ENCODE measurements at regions not wholly inside any gene's neighbourhood (a gene's known extent, or its start where the extent isn't known, plus 50 kb on each side); places are given as distances from the start of the nearest gene placed in this dataset.
A peak's percentile ranks its signal among the peaks of the same experiment; 100 is the strongest.

GRCh38 chr4:17038510-17039176, 140.2 kb upstream of the LDB2 start (continued):
- TF ChIP-seq, protein P1, sequence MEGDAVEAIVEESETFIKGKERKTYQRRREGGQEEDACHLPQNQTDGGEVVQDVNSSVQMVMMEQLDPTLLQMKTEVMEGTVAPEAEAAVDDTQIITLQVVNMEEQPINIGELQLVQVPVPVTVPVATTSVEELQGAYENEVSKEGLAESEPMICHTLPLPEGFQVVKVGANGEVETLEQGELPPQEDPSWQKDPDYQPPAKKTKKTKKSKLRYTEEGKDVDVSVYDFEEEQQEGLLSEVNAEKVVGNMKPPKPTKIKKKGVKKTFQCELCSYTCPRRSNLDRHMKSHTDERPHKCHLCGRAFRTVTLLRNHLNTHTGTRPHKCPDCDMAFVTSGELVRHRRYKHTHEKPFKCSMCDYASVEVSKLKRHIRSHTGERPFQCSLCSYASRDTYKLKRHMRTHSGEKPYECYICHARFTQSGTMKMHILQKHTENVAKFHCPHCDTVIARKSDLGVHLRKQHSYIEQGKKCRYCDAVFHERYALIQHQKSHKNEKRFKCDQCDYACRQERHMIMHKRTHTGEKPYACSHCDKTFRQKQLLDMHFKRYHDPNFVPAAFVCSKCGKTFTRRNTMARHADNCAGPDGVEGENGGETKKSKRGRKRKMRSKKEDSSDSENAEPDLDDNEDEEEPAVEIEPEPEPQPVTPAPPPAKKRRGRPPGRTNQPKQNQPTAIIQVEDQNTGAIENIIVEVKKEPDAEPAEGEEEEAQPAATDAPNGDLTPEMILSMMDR (conservative IDR thresholded peaks at IDR 0.05; ENCODE audit: low read depth in 2 of 2), result no peak
- no peak for TF ChIP-seq ZNF331 (CRISPR knock-in tag; IDR thresholded peaks at IDR 0.05; ENCODE audit: low read depth)
- no peak for TF ChIP-seq ZNF114 (CRISPR knock-in tag; IDR thresholded peaks at IDR 0.05)
- no peak for TF ChIP-seq NANOG (IDR thresholded peaks at IDR 0.05; ENCODE audit: borderline replicate concordance)
- no peak for TF ChIP-seq EZH2phosphoT487 (IDR thresholded peaks at IDR 0.05; ENCODE audit: unreplicated experiment)
- no peak for TF ChIP-seq REST (IDR thresholded peaks at IDR 0.05; ENCODE audit: unreplicated experiment)
- TF ChIP-seq ETS1 (IDR thresholded peaks at IDR 0.05), result no peak
- no peak for TF ChIP-seq EZH2 (IDR thresholded peaks at IDR 0.05; ENCODE audit: low read depth, unreplicated experiment)
- TF ChIP-seq JUNB (IDR thresholded peaks at IDR 0.05; ENCODE audit: unreplicated experiment), result no peak
- no peak for TF ChIP-seq POLR2AphosphoS5 (IDR thresholded peaks at IDR 0.05; ENCODE audit: low read depth)
- no peak for TF ChIP-seq STAT1 (IDR thresholded peaks at IDR 0.05; ENCODE audit: unreplicated experiment)
- no peak for TF ChIP-seq CREB1 (CRISPR knock-in tag; IDR thresholded peaks at IDR 0.05; ENCODE audit: low read depth)

GRCh38 chr4:17033768-17034181, 135.3 kb upstream of the LDB2 start:
- no peaks in the 10 kb centered on the region for H3F3A ChIP-seq (replicated peaks; ENCODE audit: low read depth)
- no peaks in the 10 kb centered on the region for H3K79me2 ChIP-seq (replicated peaks; ENCODE audit: insufficient read depth)
- no peak overlapping the region; the same call in 1 of the 2 replicates for H2AFZ ChIP-seq
- no peaks in the 10 kb centered on the region for H4K20me1 ChIP-seq (replicated peaks; ENCODE audit: insufficient read depth)
- H3K27ac ChIP-seq (ENCODE audit: low read depth), result peak overlapping the region; percentile 13; the same call in 1 of the 2 replicates
- H3K4me1 Mint-ChIP-seq, result peaks cover 36% of the 10 kb centered on the region
- DNase-seq (ENCODE audit: low spot score), result no peak
- peak; percentile 40; the same call in 1 of the 3 replicates for ATAC-seq
- no peaks in the 10 kb centered on the region for H3K27me3 ChIP-seq (ENCODE audit: insufficient read depth)
- peaks cover 2% of the 10 kb centered on the region for H3K27me3 Mint-ChIP-seq (ENCODE audit: insufficient read depth, low read depth, poor library complexity)
- H3K4me3 ChIP-seq, result no peak overlapping the region
- peaks cover 8% of the 10 kb centered on the region; the same call in 2 of the 3 replicates for H3K9me3 Mint-ChIP-seq
- peaks cover 29% of the 10 kb centered on the region for H3K4me1 ChIP-seq (ENCODE audit: insufficient read depth)
- H3K36me3 ChIP-seq (ENCODE audit: insufficient read depth), result no peaks in the 10 kb centered on the region
- no peak overlapping the region for H3K4me3 Mint-ChIP-seq
- no peak overlapping the region for H3K27ac Mint-ChIP-seq
- 0 out of 2 replicates have a peak overlapping the region, but pooled peaks have one; percentile 58 for H3K4me2 ChIP-seq
- H3K36me3 Mint-ChIP-seq (ENCODE audit: low read depth), result no peaks in the 10 kb centered on the region; the same call in 1 of the 3 replicates
- H3K9me2 ChIP-seq (ENCODE audit: insufficient read depth), result peaks cover 8% of the 10 kb centered on the region
- TF ChIP-seq ZNF462 (CRISPR knock-in tag; IDR thresholded peaks at IDR 0.05), result no peak

Data from GM23338 (cell line).